ENCODE measurements at regions not wholly inside any gene's neighbourhood (a gene's known extent, or its start where the extent isn't known, plus 50 kb on each side); places are given as distances from the start of the nearest gene placed in this dataset.

DNA sequence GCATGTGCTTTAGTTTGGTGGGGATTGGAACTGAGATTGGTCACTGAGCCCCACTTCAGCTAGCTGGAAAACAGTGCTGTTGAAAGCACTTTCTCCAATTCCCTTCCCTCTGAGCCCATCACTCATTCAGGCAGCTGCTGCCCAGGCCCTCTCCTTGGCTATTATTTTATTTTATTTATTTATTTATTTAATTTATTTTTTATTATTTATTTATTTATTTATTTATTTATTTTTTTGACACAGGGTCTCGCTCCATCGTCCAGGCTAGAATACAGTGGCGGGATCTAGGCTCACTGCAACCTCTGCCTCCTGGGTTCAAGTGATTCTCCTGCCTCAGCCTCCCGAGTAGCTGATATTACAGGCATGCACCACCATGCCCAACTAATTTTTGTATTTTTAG, 51.8 kb upstream of the RBPJ start:
- H3K4me3 Mint-ChIP-seq: no peak overlapping the region
- DNase-seq (no peak), ATAC-seq (no peak)
- no peaks in the 10 kb centered on the region for H3K9me3 ChIP-seq (ENCODE audit: control insufficient read depth, low read length, poor library complexity, severe bottlenecking)
- peaks cover 7% of the 10 kb centered on the region for H3K36me3 Mint-ChIP-seq (ENCODE audit: low read depth)
- H3K27ac Mint-ChIP-seq: no peak overlapping the region
- H3K27me3 Mint-ChIP-seq: peaks cover 21% of the 10 kb centered on the region
- peaks cover 8% of the 10 kb centered on the region for H3K4me1 Mint-ChIP-seq
